SK-N-MC (cell line): ENCODE measurements at regions not wholly inside any gene's neighbourhood (a gene's known extent, or its start where the extent isn't known, plus 50 kb on each side); places are given as distances from the start of the nearest gene placed in this dataset.

ENCODE experiments used
- DNase-seq: peaks from one replicate; pipeline ENCODE4 v3.0.0-alpha.2; 2011; ENCODE audit warnings: low read depth, low spot score
- H3K27ac ChIP-seq: fragments of 200-600 bp; sonication (generic); 2 replicates; pipeline ENCODE4 v1.5.1; 2016; ENCODE audit warnings: mixed run types
- H3K36me3 ChIP-seq: fragments of 200-600 bp; sonication (generic); 2 replicates; pipeline ENCODE4 v1.6.1; 2017; ENCODE audit warnings: antibody characterized with exemption, low read length, mixed read lengths; ENCODE audit not compliant: insufficient read depth
- H3K4me3 ChIP-seq: fragments of 200-600 bp; sonication (generic); 2 replicates; pipeline ENCODE4 v1.5.1; 2016
- H3K9ac ChIP-seq: fragments of 200-600 bp; sonication (generic); 2 replicates; pipeline ENCODE4 v1.8.0; 2017; ENCODE audit warnings: mixed run types, mixed read lengths; ENCODE audit not compliant: insufficient read length
- H3K9me3 ChIP-seq: fragments of 200-600 bp; sonication (generic); 2 replicates; pipeline ENCODE4 v1.6.1; 2017; ENCODE audit warnings: low read depth, mild to moderate bottlenecking, antibody characterized with exemption, low read length, moderate library complexity, mixed read lengths
- EZH2 ChIP-seq: fragments of 200-600 bp; sonication (generic); IDR thresholded peaks from one replicate; pipeline ENCODE4 v1.6.1; 2017; ENCODE audit warnings: antibody characterized with exemption
- FOXP2 ChIP-seq: optimal IDR thresholded peaks from 2 replicates; pipeline ENCODE3; 2011; ENCODE audit warnings: mild to moderate bottlenecking, moderate library complexity; ENCODE audit not compliant: insufficient read depth; ENCODE audit errors: extremely low read length, control extremely low read depth
- POLR2AphosphoS5 ChIP-seq: IDR thresholded peaks from 2 replicates; pipeline ENCODE4 v1.6.1; 2012; ENCODE audit warnings: mild to moderate bottlenecking, low read depth, low read length, borderline replicate concordance

GRCh38 chr5:15215056-15215455, 284.9 kb upstream of the FBXL7 start:
- Histone ChIP-seq H3K4me3 (no peak overlapping the region), H3K36me3 (no peaks in the 10 kb centered on the region), H3K27ac (no peak overlapping the region), H3K9me3 (no peaks in the 10 kb centered on the region), H3K9ac (no peak overlapping the region)
- no peak for TF ChIP-seq EZH2
- no peak for TF ChIP-seq POLR2AphosphoS5
- no peak for TF ChIP-seq FOXP2
- DNase-seq: no peak

GRCh38 chr5:15214010-15214409, 286.0 kb upstream of the FBXL7 start:
- no peak overlapping the region for H3K4me3 ChIP-seq
- no peaks in the 10 kb centered on the region for H3K36me3 ChIP-seq
- no peak for DNase-seq
- TF ChIP-seq POLR2AphosphoS5: no peak
- TF ChIP-seq FOXP2: no peak
- no peak for TF ChIP-seq EZH2
- H3K9me3 ChIP-seq: no peaks in the 10 kb centered on the region
- no peak overlapping the region for H3K9ac ChIP-seq
- H3K27ac ChIP-seq: no peak overlapping the region

GRCh38 chr5:15209053-15209762, 290.8 kb upstream of the FBXL7 start:
- Histone ChIP-seq H3K4me3 (no peak overlapping the region), H3K9me3 (no peaks in the 10 kb centered on the region), H3K9ac (no peak overlapping the region), H3K36me3 (no peaks in the 10 kb centered on the region), H3K27ac (no peak overlapping the region)
- no peak for DNase-seq
- TF ChIP-seq EZH2: no peak
- TF ChIP-seq POLR2AphosphoS5: no peak
- no peak for TF ChIP-seq FOXP2

- H3K4me3 ChIP-seq: no peak overlapping the region
- H3K9me3 ChIP-seq: no peaks in the 10 kb centered on the region
- TF ChIP-seq POLR2AphosphoS5: no peak
- TF ChIP-seq EZH2: no peak
- H3K27ac ChIP-seq: no peak overlapping the region
- no peak for DNase-seq
- H3K36me3 ChIP-seq: no peaks in the 10 kb centered on the region
- H3K9ac ChIP-seq: no peak overlapping the region
Measured at GRCh38 chr5:15206133-15206532, 293.8 kb upstream of the FBXL7 start.

- TF ChIP-seq EZH2: no peak
- Histone ChIP-seq H3K27ac (no peak overlapping the region), H3K9ac (no peak overlapping the region), H3K4me3 (no peak overlapping the region), H3K9me3 (no peaks in the 10 kb centered on the region), H3K36me3 (no peaks in the 10 kb centered on the region)
- DNase-seq: no peak
Measured at GRCh38 chr5:15203376-15203775, 296.6 kb upstream of the FBXL7 start.

- no peaks in the 10 kb centered on the region for H3K36me3 ChIP-seq
- TF ChIP-seq EZH2 (no peak), FOXP2 (no peak), POLR2AphosphoS5 (no peak)
- DNase-seq: no peak
- H3K9ac ChIP-seq: no peak overlapping the region
- no peak overlapping the region for H3K27ac ChIP-seq
- H3K4me3 ChIP-seq: no peak overlapping the region
- H3K9me3 ChIP-seq: no peaks in the 10 kb centered on the region
Measured at GRCh38 chr5:15191012-15191411, 309.0 kb upstream of the FBXL7 start.

- Histone ChIP-seq H3K9me3 (no peaks in the 10 kb centered on the region), H3K27ac (no peak overlapping the region), H3K36me3 (no peaks in the 10 kb centered on the region), H3K9ac (no peak overlapping the region), H3K4me3 (no peak overlapping the region)
- TF ChIP-seq FOXP2 (no peak), POLR2AphosphoS5 (no peak), EZH2 (no peak)
- no peak for DNase-seq
Measured at GRCh38 chr5:15183520-15183919, 311.9 kb upstream of the ANKH start.

GRCh38 chr5:15170173-15170572, 298.6 kb upstream of the ANKH start:
- H3K9me3 ChIP-seq: no peaks in the 10 kb centered on the region
- no peak overlapping the region for H3K4me3 ChIP-seq
- no peak overlapping the region for H3K9ac ChIP-seq
- no peaks in the 10 kb centered on the region for H3K36me3 ChIP-seq
- no peak overlapping the region for H3K27ac ChIP-seq
- TF ChIP-seq FOXP2: no peak
- no peak for TF ChIP-seq POLR2AphosphoS5
- no peak for TF ChIP-seq EZH2
- no peak for DNase-seq

GRCh38 chr5:15168358-15168757, 296.8 kb upstream of the ANKH start:
- Histone ChIP-seq H3K9me3 (no peaks in the 10 kb centered on the region), H3K4me3 (no peak overlapping the region), H3K27ac (no peak overlapping the region), H3K9ac (no peak overlapping the region), H3K36me3 (no peaks in the 10 kb centered on the region)
- no peak for DNase-seq
- no peak for TF ChIP-seq FOXP2
- TF ChIP-seq EZH2: no peak
- no peak for TF ChIP-seq POLR2AphosphoS5
